ENCODE measurements at regions not wholly inside any gene's neighbourhood (a gene's known extent, or its start where the extent isn't known, plus 50 kb on each side); places are given as distances from the start of the nearest gene placed in this dataset.

- Histone ChIP-seq H3K27me3 (no peaks in the 10 kb centered on the region), H3K4me1 (peaks cover 0 to 17% (median 7%) of the 10 kb centered on the region in 3 donors), H3K4me3 (no peak overlapping the region), H3K27ac (peak overlapping the region in 1 of 4 donors; percentile 1), H3K36me3 (no peaks in the 10 kb centered on the region), H3K9me3 (peaks cover 0 to 8% (median 0%) of the 10 kb centered on the region in 3 donors)
- TF ChIP-seq POLR2AphosphoS5 (IDR thresholded peaks at IDR 0.05) = peak; percentile 0
- no peak for TF ChIP-seq POLR2A (IDR thresholded peaks at IDR 0.05)
- 86% methylated on average over 2 of the region's 2 CpGs for WGBS, 2 donors (ENCODE audit: low coverage in 1 of 2)
- peak; percentile 10 for ATAC-seq
These were observed 187.9 kb upstream of the ECI2 start for GRCh38 chr6:4323322-4323721.

GRCh38 chr6:4322846-4323309 is 187.5 kb upstream of the ECI2 start:
- Histone ChIP-seq H3K27ac (peak overlapping the region in 1 of 4 donors; percentile 20), H3K9me3 (peaks cover 0 to 8% (median 0%) of the 10 kb centered on the region in 3 donors), H3K27me3 (no peaks in the 10 kb centered on the region), H3K4me3 (no peak overlapping the region), H3K4me1 (peaks cover 0 to 18% (median 7%) of the 10 kb centered on the region in 3 donors), H3K36me3 (no peaks in the 10 kb centered on the region)
- 80 to 86% methylated on average over 1 of the region's 1 CpG for WGBS, 2 donors (ENCODE audit: low coverage in 1 of 2)
- peak; percentile 77 for ATAC-seq
- TF ChIP-seq POLR2AphosphoS5 (IDR thresholded peaks at IDR 0.05) (peak; percentile 19), EP300 (IDR thresholded peaks at IDR 0.05) (no peak), CTCF (IDR thresholded peaks at IDR 0.05) (no peak), POLR2A (IDR thresholded peaks at IDR 0.05) (no peak)

- Histone ChIP-seq H3K36me3 (no peaks in the 10 kb centered on the region), H3K4me3 (no peak overlapping the region), H3K4me1 (peaks cover 0 to 24% (median 7%) of the 10 kb centered on the region in 3 donors), H3K9me3 (peaks cover 0 to 8% (median 0%) of the 10 kb centered on the region in 3 donors), H3K27ac (peak overlapping the region in 1 of 4 donors; percentile 20), H3K27me3 (no peaks in the 10 kb centered on the region)
- ATAC-seq = no peak
- 90 to 93% methylated on average over 4 to 5 of the region's 6 CpGs for WGBS, 2 donors (ENCODE audit: low coverage in 1 of 2)
- TF ChIP-seq POLR2A (IDR thresholded peaks at IDR 0.05) (no peak), EP300 (IDR thresholded peaks at IDR 0.05) (no peak), POLR2AphosphoS5 (IDR thresholded peaks at IDR 0.05) (no peak), CTCF (IDR thresholded peaks at IDR 0.05) (no peak)
These were observed 186.9 kb upstream of the ECI2 start for GRCh38 chr6:4322134-4322845.

GRCh38 chr6:4320860-4321259 is 185.5 kb upstream of the ECI2 start:
- TF ChIP-seq POLR2A (IDR thresholded peaks at IDR 0.05) (no peak), POLR2AphosphoS5 (IDR thresholded peaks at IDR 0.05) (peak; percentile 52)
- no peak overlapping the region for H3K4me3 ChIP-seq
- H3K4me1 ChIP-seq = peaks cover 0 to 33% (median 7%) of the 10 kb centered on the region in 3 donors
- WGBS, 2 donors (ENCODE audit: low coverage in 1 of 2) = 20 to 27% methylated on average over 1 of the region's 1 CpG
- H3K36me3 ChIP-seq = no peaks in the 10 kb centered on the region
- H3K27me3 ChIP-seq = no peaks in the 10 kb centered on the region
- no peaks in the 10 kb centered on the region for H3K9me3 ChIP-seq
- ATAC-seq = no peak
- H3K27ac ChIP-seq = peak overlapping the region in 2 of 4 donors; percentile 29 to 59

GRCh38 chr6:4319981-4320683 is 184.8 kb upstream of the ECI2 start:
- Histone ChIP-seq H3K27ac (peak overlapping the region in 3 of 4 donors; percentile 29 to 59 (median 48)), H3K9me3 (no peaks in the 10 kb centered on the region), H3K27me3 (no peaks in the 10 kb centered on the region), H3K4me1 (peaks cover 0 to 33% (median 7%) of the 10 kb centered on the region in 3 donors), H3K36me3 (no peaks in the 10 kb centered on the region), H3K4me3 (no peak overlapping the region)
- no peak for ATAC-seq
- no peak for TF ChIP-seq POLR2AphosphoS5 (IDR thresholded peaks at IDR 0.05)
- TF ChIP-seq CTCF (IDR thresholded peaks at IDR 0.05) = no peak
- no peak for TF ChIP-seq POLR2A (IDR thresholded peaks at IDR 0.05)
- no peak for TF ChIP-seq EP300 (IDR thresholded peaks at IDR 0.05)
- WGBS, 2 donors (ENCODE audit: low coverage in 1 of 2) = 46 to 61% methylated on average over 2 to 4 of the region's 4 CpGs

All from gastroesophageal sphincter (tissue), 4 donors.